HL-60 (cell line): ENCODE measurements at regions not wholly inside any gene's neighbourhood (a gene's known extent, or its start where the extent isn't known, plus 50 kb on each side); places are given as distances from the start of the nearest gene placed in this dataset.

Experiments
- CTCF ChIP-seq: IDR thresholded peaks from one replicate; pipeline ENCODE4 v1.5.1; 2011; ENCODE audit warnings: low read length, control low read depth, inconsistent platforms; ENCODE audit not compliant: insufficient read depth
- GABPA ChIP-seq: IDR thresholded peaks from 2 replicates; pipeline ENCODE4 v1.6.1; 2012; ENCODE audit warnings: low read depth
- POLR2AphosphoS5 ChIP-seq: IDR thresholded peaks from 2 replicates; pipeline ENCODE4 v1.6.1; 2012; ENCODE audit warnings: low read depth
- REST ChIP-seq: IDR thresholded peaks from 2 replicates; pipeline ENCODE4 v1.6.1; 2012; ENCODE audit warnings: low read depth; ENCODE audit not compliant: insufficient replicate concordance
- SPI1 ChIP-seq: IDR thresholded peaks from 2 replicates; pipeline ENCODE4 v1.6.1; 2012; ENCODE audit warnings: low read depth, mild to moderate bottlenecking, borderline replicate concordance

- TF ChIP-seq CTCF (no peak), POLR2AphosphoS5 (no peak), GABPA (no peak), SPI1 (no peak), REST (no peak)
Measured at GRCh38 chr2:62372824-62373223, 133.2 kb downstream of the TMEM17 start.
